ENCODE measurements at regions not wholly inside any gene's neighbourhood (a gene's known extent, or its start where the extent isn't known, plus 50 kb on each side); places are given as distances from the start of the nearest gene placed in this dataset.

GRCh38 chr10:44311563-44312051, 73.3 kb downstream of the CXCL12 start:
- TF ChIP-seq, protein P1, sequence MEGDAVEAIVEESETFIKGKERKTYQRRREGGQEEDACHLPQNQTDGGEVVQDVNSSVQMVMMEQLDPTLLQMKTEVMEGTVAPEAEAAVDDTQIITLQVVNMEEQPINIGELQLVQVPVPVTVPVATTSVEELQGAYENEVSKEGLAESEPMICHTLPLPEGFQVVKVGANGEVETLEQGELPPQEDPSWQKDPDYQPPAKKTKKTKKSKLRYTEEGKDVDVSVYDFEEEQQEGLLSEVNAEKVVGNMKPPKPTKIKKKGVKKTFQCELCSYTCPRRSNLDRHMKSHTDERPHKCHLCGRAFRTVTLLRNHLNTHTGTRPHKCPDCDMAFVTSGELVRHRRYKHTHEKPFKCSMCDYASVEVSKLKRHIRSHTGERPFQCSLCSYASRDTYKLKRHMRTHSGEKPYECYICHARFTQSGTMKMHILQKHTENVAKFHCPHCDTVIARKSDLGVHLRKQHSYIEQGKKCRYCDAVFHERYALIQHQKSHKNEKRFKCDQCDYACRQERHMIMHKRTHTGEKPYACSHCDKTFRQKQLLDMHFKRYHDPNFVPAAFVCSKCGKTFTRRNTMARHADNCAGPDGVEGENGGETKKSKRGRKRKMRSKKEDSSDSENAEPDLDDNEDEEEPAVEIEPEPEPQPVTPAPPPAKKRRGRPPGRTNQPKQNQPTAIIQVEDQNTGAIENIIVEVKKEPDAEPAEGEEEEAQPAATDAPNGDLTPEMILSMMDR (conservative IDR thresholded peaks at IDR 0.05), result no peak
- no peak for TF ChIP-seq EZH2 (IDR thresholded peaks at IDR 0.05; ENCODE audit: low read depth)

All from PC-9 (cell line).